ENCODE measurements at regions not wholly inside any gene's neighbourhood (a gene's known extent, or its start where the extent isn't known, plus 50 kb on each side); places are given as distances from the start of the nearest gene placed in this dataset.

DNA sequence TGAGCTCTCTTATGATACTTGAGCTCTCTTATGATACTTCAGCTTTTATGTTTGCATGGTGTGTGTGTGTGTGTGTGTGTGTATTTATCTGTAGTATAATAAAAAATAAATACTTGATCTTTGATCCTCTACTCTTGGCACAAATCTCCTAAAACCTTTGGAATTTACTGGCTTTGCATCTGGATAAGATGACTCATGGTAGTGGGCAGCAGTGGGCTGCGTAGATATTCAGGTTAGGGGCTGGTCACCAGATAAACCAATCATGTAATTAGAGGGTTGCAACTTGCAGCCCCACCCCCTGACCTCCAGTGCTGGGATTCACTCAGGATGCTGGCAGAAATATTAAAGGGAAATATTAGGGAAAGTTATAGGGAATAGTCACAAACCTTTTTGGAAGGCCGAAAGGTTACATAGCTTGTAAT lies 151.9 kb upstream of the COL21A1 start:
- TF ChIP-seq GATA2 (IDR thresholded peaks at IDR 0.05; ENCODE audit: low read depth, low read length) (no peak), GATA3 (IDR thresholded peaks at IDR 0.05; ENCODE audit: low read depth, low read length) (no peak)
